Brain microvascular endothelial cell (primary cell): ENCODE measurements at regions not wholly inside any gene's neighbourhood (a gene's known extent, or its start where the extent isn't known, plus 50 kb on each side); places are given as distances from the start of the nearest gene placed in this dataset.

Experiments used
- DNase-seq: peaks from one replicate; pipeline ENCODE4 v3.0.0-alpha.2; 2020
- H3K27ac ChIP-seq: fragments of 250-450 bp; sonication (Bioruptor Pico); 2 replicates; pipeline ENCODE4 v1.5.1; 2020; ENCODE audit warnings: mild to moderate bottlenecking, moderate library complexity
- H3K27me3 ChIP-seq: fragments of 250-450 bp; sonication (Bioruptor Pico); replicated peaks from 2 replicates; pipeline ENCODE4 v1.5.1; 2020; ENCODE audit warnings: mild to moderate bottlenecking
- H3K36me3 ChIP-seq: fragments of 250-450 bp; sonication (Bioruptor Pico); replicated peaks from 2 replicates; pipeline ENCODE4 v1.5.1; 2020; ENCODE audit warnings: mild to moderate bottlenecking
- H3K4me3 ChIP-seq: 2 replicates; pipeline ENCODE4 v1.5.1; 2011; ENCODE audit warnings: low read depth, mild to moderate bottlenecking, control low read depth, low read length, moderate library complexity
- CTCF ChIP-seq: IDR thresholded peaks from 2 replicates; pipeline ENCODE4 v1.5.1; 2011; ENCODE audit warnings: low read depth, mild to moderate bottlenecking, moderate library complexity, low read length, control low read depth, inconsistent platforms; ENCODE audit errors: missing control alignments
- in situ Hi-C: cut with HindIII; loops from 2 replicates; pipeline ENCODE4 v1.10.0; 2017; ENCODE audit warnings: low sequenced_read_pairs, low pct_ligation_motif_present

- no peak for TF ChIP-seq CTCF
- no peak for DNase-seq
- Histone ChIP-seq H3K27ac (no peak overlapping the region), H3K4me3 (no peak overlapping the region), H3K27me3 (no peaks in the 10 kb centered on the region), H3K36me3 (no peaks in the 10 kb centered on the region)
- in situ Hi-C loops: no loop called here
Observed at GRCh38 chr7:115116773-115117715, 195.2 kb downstream of the MDFIC start.

GRCh38 chr7:115113776-115114175 lies 191.9 kb downstream of the MDFIC start:
- Histone ChIP-seq H3K36me3 (no peaks in the 10 kb centered on the region), H3K4me3 (no peak overlapping the region), H3K27ac (no peak overlapping the region), H3K27me3 (no peaks in the 10 kb centered on the region)
- DNase-seq: no peak
- TF ChIP-seq CTCF: no peak
- in situ Hi-C loops: no loop called here

- no peaks in the 10 kb centered on the region for H3K27me3 ChIP-seq
- no peak for TF ChIP-seq CTCF
- no peak overlapping the region for H3K4me3 ChIP-seq
- H3K36me3 ChIP-seq: no peaks in the 10 kb centered on the region
- in situ Hi-C loops: no loop called here
- DNase-seq: no peak
- H3K27ac ChIP-seq: no peak overlapping the region
Observed at GRCh38 chr7:115113131-115113530, 191.2 kb downstream of the MDFIC start.

GRCh38 chr7:115110523-115110922 lies 188.6 kb downstream of the MDFIC start:
- Histone ChIP-seq H3K4me3 (no peak overlapping the region), H3K27me3 (no peaks in the 10 kb centered on the region), H3K36me3 (no peaks in the 10 kb centered on the region), H3K27ac (no peak overlapping the region)
- in situ Hi-C loops: no loop called here
- DNase-seq: no peak
- no peak for TF ChIP-seq CTCF

- H3K4me3 ChIP-seq: no peak overlapping the region
- in situ Hi-C loops: no loop called here
- no peak for TF ChIP-seq CTCF
- H3K27me3 ChIP-seq: no peaks in the 10 kb centered on the region
- H3K27ac ChIP-seq: no peak overlapping the region
- no peaks in the 10 kb centered on the region for H3K36me3 ChIP-seq
- DNase-seq: no peak
Observed at GRCh38 chr7:115106316-115106715, 184.4 kb downstream of the MDFIC start.
